ENCODE measurements at regions not wholly inside any gene's neighbourhood (a gene's known extent, or its start where the extent isn't known, plus 50 kb on each side); places are given as distances from the start of the nearest gene placed in this dataset.
"Not testable (repeated sequence)": the region's sequence is repeated elsewhere in the genome, so short reads cannot be mapped to it uniquely, and the experiment has no call there.

DNA sequence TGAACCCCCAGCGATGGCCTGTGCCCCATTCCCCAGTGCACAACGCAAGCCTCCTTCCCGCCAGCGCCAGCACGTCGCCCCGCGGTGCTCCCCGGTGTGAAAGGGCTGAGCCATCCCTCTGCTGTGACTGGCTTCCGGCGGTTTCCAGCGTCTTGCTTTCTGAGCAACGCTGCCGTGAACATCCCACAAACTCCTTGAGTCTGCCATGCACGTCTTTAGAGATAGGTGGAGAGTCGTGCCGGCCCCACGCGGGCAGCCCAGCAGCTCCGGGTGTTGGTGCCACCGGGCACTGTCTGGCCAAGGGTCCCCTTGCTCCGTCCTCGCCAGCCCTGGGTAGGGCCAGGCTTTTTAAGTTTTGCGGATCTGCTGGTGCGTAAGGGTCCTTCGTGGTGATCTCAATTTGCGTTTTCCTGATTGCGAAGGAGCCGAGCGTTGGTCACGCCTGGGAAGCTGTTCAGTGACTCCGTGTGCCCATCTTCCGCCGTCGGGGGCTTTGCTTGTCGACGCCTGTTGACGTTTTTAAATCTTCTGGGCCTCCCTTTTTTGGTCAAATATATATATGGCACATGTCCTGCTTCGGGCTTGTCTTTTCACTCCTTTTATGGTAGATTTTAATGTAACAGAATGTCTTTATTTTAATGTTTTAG, 70.6 kb downstream of the FOXL3 start:
- BruUV-seq (replicated peaks) = no TSS peak
- intact Hi-C loops (cut with micrococcal nuclease; ENCODE audit: unreplicated experiment) (no loop called here), in situ Hi-C loops (cut with MboI) (no loop called here)
- no peak for ATAC-seq
- Histone ChIP-seq H3K4me3 (no peak overlapping the region), H4K20me1 (ENCODE audit: control insufficient read depth, insufficient read depth) (no peaks in the 10 kb centered on the region), H3K9me3 (replicated peaks; ENCODE audit: control insufficient read depth, insufficient read depth, low read length) (peaks cover 2% of the 10 kb centered on the region; the same call in 2 of the 3 replicates), H3K27me3 (replicated peaks in 1 of 2; ENCODE audit: control insufficient read depth in 2 of 2, insufficient read depth in 2 of 2, low read length in 1 of 2) (no peaks in the 10 kb centered on the region), H3K27ac (ENCODE audit: control insufficient read depth, insufficient read depth) (no peak overlapping the region), H3K9ac (ENCODE audit: control insufficient read depth, insufficient read depth, low read length) (no peak overlapping the region), H3K36me3 (ENCODE audit: control insufficient read depth in 2 of 2, insufficient read depth in 2 of 2, low read length in 1 of 2) (no peaks in the 10 kb centered on the region), H3K79me2 (ENCODE audit: control insufficient read depth, insufficient read depth, low read length) (no peaks in the 10 kb centered on the region), H2AFZ (ENCODE audit: control insufficient read depth, low read depth, low read length) (no peak overlapping the region), H3K4me1 (ENCODE audit: control insufficient read depth, insufficient read depth, low read length) (no peaks in the 10 kb centered on the region), H3K4me2 (ENCODE audit: control insufficient read depth, insufficient read depth) (no peak overlapping the region)
- ChIA-PET SMC1A (ENCODE audit: uncharacterized antibody, unreplicated experiment) (no interaction called here), CTCF (no interaction called here), POLR2A (no interaction called here), RAD21 (ENCODE audit: unreplicated experiment) (no interaction called here)
- DNase-seq (ENCODE audit: low read depth, low spot score) = no peak
- no peak for FAIRE-seq
- 54% methylated on average over 39 of the region's 39 CpGs for WGBS (ENCODE audit: insufficient coverage, insufficient replicate concordance, low lambda C conversion rate, missing lambda C conversion rate)
- TF ChIP-seq STAT1 (conservative IDR thresholded peaks at IDR 0.05) (no peak), JUND (IDR thresholded peaks at IDR 0.05; ENCODE audit: low read depth, low read length) (no peak), GABPA (IDR thresholded peaks at IDR 0.05; ENCODE audit: low read depth) (no peak), NFXL1 (IDR thresholded peaks at IDR 0.05; ENCODE audit: borderline replicate concordance) (no peak), YBX1 (IDR thresholded peaks at IDR 0.05) (no peak)
- TF ChIP-seq, protein P1, sequence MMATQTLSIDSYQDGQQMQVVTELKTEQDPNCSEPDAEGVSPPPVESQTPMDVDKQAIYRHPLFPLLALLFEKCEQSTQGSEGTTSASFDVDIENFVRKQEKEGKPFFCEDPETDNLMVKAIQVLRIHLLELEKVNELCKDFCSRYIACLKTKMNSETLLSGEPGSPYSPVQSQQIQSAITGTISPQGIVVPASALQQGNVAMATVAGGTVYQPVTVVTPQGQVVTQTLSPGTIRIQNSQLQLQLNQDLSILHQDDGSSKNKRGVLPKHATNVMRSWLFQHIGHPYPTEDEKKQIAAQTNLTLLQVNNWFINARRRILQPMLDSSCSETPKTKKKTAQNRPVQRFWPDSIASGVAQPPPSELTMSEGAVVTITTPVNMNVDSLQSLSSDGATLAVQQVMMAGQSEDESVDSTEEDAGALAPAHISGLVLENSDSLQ (IDR thresholded peaks at IDR 0.05) = no peak

DNA sequence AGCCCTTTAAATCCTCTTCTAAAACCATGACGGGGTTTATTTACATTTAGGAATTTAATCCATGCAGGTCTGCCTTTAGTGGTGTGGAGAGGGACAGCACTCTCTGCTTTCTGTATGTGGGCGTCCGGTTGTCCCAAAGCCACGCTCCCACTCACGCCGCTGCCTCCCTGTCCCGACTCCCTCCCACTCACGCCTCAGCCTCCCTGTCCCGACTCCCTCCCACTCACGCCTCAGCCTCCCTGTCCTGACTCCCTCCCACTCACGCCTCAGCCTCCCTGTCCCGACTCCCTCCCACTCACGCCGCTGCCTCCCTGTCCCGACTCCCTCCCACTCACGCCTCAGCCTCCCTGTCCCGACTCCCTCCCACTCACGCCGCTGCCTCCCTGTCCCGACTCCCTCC, 71.2 kb downstream of the FOXL3 start:
- H4K20me1 ChIP-seq (ENCODE audit: control insufficient read depth, insufficient read depth); H3K79me2 ChIP-seq (ENCODE audit: control insufficient read depth, insufficient read depth, low read length); RAD21 ChIA-PET (ENCODE audit: unreplicated experiment); in situ Hi-C loops (cut with MboI); SMC1A ChIA-PET (ENCODE audit: uncharacterized antibody, unreplicated experiment); BruUV-seq (replicated peaks); H3K27ac ChIP-seq (ENCODE audit: control insufficient read depth, insufficient read depth); FAIRE-seq; H2AFZ ChIP-seq (ENCODE audit: control insufficient read depth, low read depth, low read length); ATAC-seq; CTCF ChIA-PET; H3K4me3 ChIP-seq; H3K9me3 ChIP-seq (replicated peaks; ENCODE audit: control insufficient read depth, insufficient read depth, low read length); intact Hi-C loops (cut with micrococcal nuclease; ENCODE audit: unreplicated experiment); H3K9ac ChIP-seq (ENCODE audit: control insufficient read depth, insufficient read depth, low read length); H3K36me3 ChIP-seq (ENCODE audit: control insufficient read depth in 2 of 2, insufficient read depth in 2 of 2, low read length in 1 of 2); POLR2A ChIA-PET; H3K4me2 ChIP-seq (ENCODE audit: control insufficient read depth, insufficient read depth); H3K4me1 ChIP-seq (ENCODE audit: control insufficient read depth, insufficient read depth, low read length); H3K27me3 ChIP-seq (replicated peaks in 1 of 2; ENCODE audit: control insufficient read depth in 2 of 2, insufficient read depth in 2 of 2, low read length in 1 of 2); DNase-seq (ENCODE audit: low read depth, low spot score): not testable (repeated sequence)
- WGBS (ENCODE audit: insufficient coverage, insufficient replicate concordance, low lambda C conversion rate, missing lambda C conversion rate) = 71% methylated on average over 14 of the region's 20 CpGs

Measured in GM12878 (cell line).